Panc1 (cell line): ENCODE measurements at regions not wholly inside any gene's neighbourhood (a gene's known extent, or its start where the extent isn't known, plus 50 kb on each side); places are given as distances from the start of the nearest gene placed in this dataset.

Experiments
- CTCF ChIP-seq: fragments of 450-650 bp; IDR thresholded peaks from 2 replicates; pipeline ENCODE4 v1.5.1; 2017; ENCODE audit warnings: mild to moderate bottlenecking
- SIN3A ChIP-seq: IDR thresholded peaks from 2 replicates; pipeline ENCODE4 v1.6.1; 2012; ENCODE audit warnings: low read depth, mild to moderate bottlenecking, low read length, moderate library complexity, borderline replicate concordance; ENCODE audit not compliant: insufficient read depth

- TF ChIP-seq SIN3A (no peak), CTCF (no peak)
These were observed 99.8 kb upstream of the RESF1 start for GRCh38 chr12:31859232-31859977.
